AG10803 (cell line): ENCODE measurements at regions not wholly inside any gene's neighbourhood (a gene's known extent, or its start where the extent isn't known, plus 50 kb on each side); places are given as distances from the start of the nearest gene placed in this dataset.

Experiments used
- DNase-seq: peaks from one replicate; pipeline ENCODE4 v3.0.0; 2010; ENCODE audit warnings: low read depth
- H3K4me3 ChIP-seq: 2 replicates; pipeline ENCODE4 v1.5.1; 2011; ENCODE audit warnings: mild to moderate bottlenecking, low read length, control low read depth
- TF ChIP-seq, protein P1 (sequence below): conservative IDR thresholded peaks from 2 replicates; pipeline ENCODE4 v1.5.1; 2011; ENCODE audit warnings: mild to moderate bottlenecking, low read length, control low read depth, inconsistent platforms

- no peak overlapping the region for H3K4me3 ChIP-seq
- TF ChIP-seq, protein P1, sequence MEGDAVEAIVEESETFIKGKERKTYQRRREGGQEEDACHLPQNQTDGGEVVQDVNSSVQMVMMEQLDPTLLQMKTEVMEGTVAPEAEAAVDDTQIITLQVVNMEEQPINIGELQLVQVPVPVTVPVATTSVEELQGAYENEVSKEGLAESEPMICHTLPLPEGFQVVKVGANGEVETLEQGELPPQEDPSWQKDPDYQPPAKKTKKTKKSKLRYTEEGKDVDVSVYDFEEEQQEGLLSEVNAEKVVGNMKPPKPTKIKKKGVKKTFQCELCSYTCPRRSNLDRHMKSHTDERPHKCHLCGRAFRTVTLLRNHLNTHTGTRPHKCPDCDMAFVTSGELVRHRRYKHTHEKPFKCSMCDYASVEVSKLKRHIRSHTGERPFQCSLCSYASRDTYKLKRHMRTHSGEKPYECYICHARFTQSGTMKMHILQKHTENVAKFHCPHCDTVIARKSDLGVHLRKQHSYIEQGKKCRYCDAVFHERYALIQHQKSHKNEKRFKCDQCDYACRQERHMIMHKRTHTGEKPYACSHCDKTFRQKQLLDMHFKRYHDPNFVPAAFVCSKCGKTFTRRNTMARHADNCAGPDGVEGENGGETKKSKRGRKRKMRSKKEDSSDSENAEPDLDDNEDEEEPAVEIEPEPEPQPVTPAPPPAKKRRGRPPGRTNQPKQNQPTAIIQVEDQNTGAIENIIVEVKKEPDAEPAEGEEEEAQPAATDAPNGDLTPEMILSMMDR = no peak
- no peak for DNase-seq
Measured at GRCh38 chr10:59085054-59085453, 91.4 kb upstream of the PHYHIPL start.

DNA sequence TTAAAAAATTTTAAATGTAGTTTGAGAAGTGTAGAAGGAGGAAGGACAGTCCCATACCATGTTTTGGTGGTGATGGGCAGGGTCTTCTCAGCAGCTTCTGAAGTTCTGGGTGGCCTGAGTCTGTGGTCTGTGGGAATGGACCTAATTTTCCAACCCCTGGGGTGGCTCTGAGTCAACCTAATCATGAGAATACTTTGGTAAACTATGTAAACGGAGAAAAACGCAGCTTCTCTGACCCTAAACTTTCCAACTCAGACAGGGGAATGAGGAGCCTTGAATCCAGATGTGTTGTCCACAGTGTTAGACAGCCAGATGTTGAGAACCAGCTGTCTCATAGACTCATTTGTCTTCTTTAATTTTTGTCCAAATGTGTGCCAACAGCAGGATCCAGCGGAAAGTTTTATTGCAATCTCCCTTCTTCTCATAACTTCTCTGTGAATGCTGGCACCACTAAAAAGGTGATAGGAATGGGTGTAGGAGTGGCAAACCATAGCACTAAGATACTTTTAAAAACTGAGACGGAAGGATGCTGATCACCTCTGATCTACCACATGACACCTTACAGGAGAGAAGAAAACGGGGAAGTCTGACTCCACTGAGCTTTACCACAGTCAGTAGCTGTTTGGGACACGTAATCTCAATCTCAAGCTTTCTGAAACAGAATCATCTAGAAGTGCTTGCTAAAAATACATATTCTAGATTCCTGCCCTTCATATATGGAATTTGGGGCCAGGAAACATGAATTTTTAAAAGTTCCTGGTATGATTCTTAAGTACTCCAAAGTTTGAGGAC is 90.5 kb upstream of the PHYHIPL start:
- no peak overlapping the region for H3K4me3 ChIP-seq
- TF ChIP-seq, protein P1 = no peak

DNA sequence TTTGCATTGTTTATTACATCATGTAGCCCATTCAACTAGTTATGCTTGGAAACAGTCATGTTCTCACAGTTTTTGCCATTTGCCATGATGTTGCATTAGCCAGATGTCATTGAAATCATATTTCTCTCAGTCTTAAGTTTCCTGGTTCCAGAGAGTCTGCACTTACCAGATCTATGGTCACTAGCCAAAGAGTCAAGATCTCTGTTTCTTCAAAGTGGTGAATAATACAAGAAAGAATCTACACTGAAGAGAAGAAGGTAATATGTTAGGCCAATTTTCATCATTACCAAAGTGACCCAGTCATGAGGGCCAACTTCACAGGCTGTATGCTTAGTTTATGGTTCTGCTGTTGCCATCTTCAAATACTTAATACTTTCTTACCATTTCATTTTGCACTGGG is 89.0 kb upstream of the PHYHIPL start:
- TF ChIP-seq, protein P1 = no peak

More for the DNA sequence above, 90.5 kb upstream of the PHYHIPL start:
- no peak for DNase-seq

GRCh38 chr10:59088912-59089573 is 87.4 kb upstream of the PHYHIPL start:
- no peak overlapping the region for H3K4me3 ChIP-seq
- TF ChIP-seq, protein P1 = no peak
- DNase-seq = no peak

More for the DNA sequence above, 89.0 kb upstream of the PHYHIPL start:
- no peak overlapping the region for H3K4me3 ChIP-seq
- DNase-seq = no peak

- TF ChIP-seq, protein P1 = no peak
Measured at GRCh38 chr10:59090817-59091622, 85.4 kb upstream of the PHYHIPL start.

DNA sequence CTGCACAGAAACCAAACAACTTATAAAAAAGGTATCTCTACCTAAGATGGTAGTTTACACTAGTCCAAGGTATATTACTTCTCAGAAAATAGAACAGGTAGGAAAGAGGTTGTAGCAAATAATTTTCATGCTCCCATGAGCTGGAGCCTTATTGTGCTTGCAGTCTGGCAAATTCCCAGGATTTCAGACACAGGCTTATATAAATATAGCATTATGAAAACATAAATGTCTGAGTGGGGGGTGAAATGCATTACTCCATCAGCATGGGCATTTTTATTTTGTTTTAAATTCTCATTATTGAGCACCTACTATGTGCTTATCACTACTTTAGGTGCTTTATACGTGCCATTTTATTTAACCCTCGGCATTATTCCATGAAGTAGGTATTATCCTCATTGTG is 83.0 kb upstream of the PHYHIPL start:
- DNase-seq = no peak
- no peak overlapping the region for H3K4me3 ChIP-seq
- TF ChIP-seq, protein P1 = no peak

More at GRCh38 chr10:59090817-59091622, 85.4 kb upstream of the PHYHIPL start:
- no peak overlapping the region for H3K4me3 ChIP-seq
- DNase-seq = no peak
